ENCODE measurements at regions not wholly inside any gene's neighbourhood (a gene's known extent, or its start where the extent isn't known, plus 50 kb on each side); places are given as distances from the start of the nearest gene placed in this dataset.

- POLR2A ChIA-PET: no interaction called here
- intact Hi-C loops (cut with micrococcal nuclease; ENCODE audit: unreplicated experiment) (no loop called here), in situ Hi-C loops (cut with HindIII; ENCODE audit: low pct_unique_long_range_greater_than_20kb, low sequenced_read_pairs) (no loop called here)
- Histone ChIP-seq H3K27ac (ENCODE audit: low read length) (no peak overlapping the region), H3K36me3 (ENCODE audit: control insufficient read depth, insufficient read depth, low read length) (no peaks in the 10 kb centered on the region), H3K4me3 (ENCODE audit: low read depth in 2 of 2, low read length in 2 of 2) (no peak overlapping the region), H3K27me3 (ENCODE audit: control insufficient read depth, insufficient read depth, low read length) (no peaks in the 10 kb centered on the region), H3K9me3 (ENCODE audit: control insufficient read depth, insufficient read depth, low read depth, low read length) (no peaks in the 10 kb centered on the region), H3K4me1 (ENCODE audit: control insufficient read depth, insufficient read depth, low read length) (no peaks in the 10 kb centered on the region)
- TF ChIP-seq CTCF (IDR thresholded peaks at IDR 0.05): no peak
- no peak for TF ChIP-seq POLR2AphosphoS5 (IDR thresholded peaks at IDR 0.05; ENCODE audit: low read depth, low read length)
- no peak for TF ChIP-seq TCF7L2 (IDR thresholded peaks at IDR 0.05; ENCODE audit: low read depth, low read length)
- TF ChIP-seq SIN3A (IDR thresholded peaks at IDR 0.05; ENCODE audit: borderline replicate concordance, insufficient read depth, low read depth, low read length): no peak
- TF ChIP-seq REST (IDR thresholded peaks at IDR 0.05; ENCODE audit: insufficient read depth in 1 of 2, low read depth in 2 of 2, low read length in 1 of 2): no peak
- no peak for ATAC-seq
- CTCF ChIA-PET: no interaction called here
- no TSS peak for BruUV-seq (replicated peaks)
- no peak for DNase-seq (ENCODE audit: low read depth, low spot score)
Measured at GRCh38 chrY:18989356-18989755, 215.8 kb upstream of the HSFY2 start.

GRCh38 chrY:18966001-18966400 is 192.5 kb upstream of the HSFY2 start:
- DNase-seq (ENCODE audit: low read depth, low spot score) (no peak), ATAC-seq (no peak)
- CTCF ChIA-PET: no interaction called here
- Histone ChIP-seq H3K27me3 (ENCODE audit: control insufficient read depth, insufficient read depth, low read length) (no peaks in the 10 kb centered on the region), H3K27ac (ENCODE audit: low read length) (no peak overlapping the region), H3K4me1 (ENCODE audit: control insufficient read depth, insufficient read depth, low read length) (no peaks in the 10 kb centered on the region), H3K9me3 (ENCODE audit: control insufficient read depth, insufficient read depth, low read depth, low read length) (no peaks in the 10 kb centered on the region), H3K4me3 (ENCODE audit: low read depth in 2 of 2, low read length in 2 of 2) (no peak overlapping the region), H3K36me3 (ENCODE audit: control insufficient read depth, insufficient read depth, low read length) (no peaks in the 10 kb centered on the region)
- intact Hi-C loops (cut with micrococcal nuclease; ENCODE audit: unreplicated experiment): no loop called here
- POLR2A ChIA-PET: no interaction called here
- BruUV-seq (replicated peaks): no TSS peak
- no peak for TF ChIP-seq REST (IDR thresholded peaks at IDR 0.05; ENCODE audit: insufficient read depth in 1 of 2, low read depth in 2 of 2, low read length in 1 of 2)
- no peak for TF ChIP-seq POLR2AphosphoS5 (IDR thresholded peaks at IDR 0.05; ENCODE audit: low read depth, low read length)
- TF ChIP-seq TCF7L2 (IDR thresholded peaks at IDR 0.05; ENCODE audit: low read depth, low read length): no peak
- no peak for TF ChIP-seq CTCF (IDR thresholded peaks at IDR 0.05)
- TF ChIP-seq SIN3A (IDR thresholded peaks at IDR 0.05; ENCODE audit: borderline replicate concordance, insufficient read depth, low read depth, low read length): no peak
- in situ Hi-C loops (cut with HindIII; ENCODE audit: low pct_unique_long_range_greater_than_20kb, low sequenced_read_pairs): no loop called here
